Thyroid gland (tissue), 4 donors: ENCODE measurements at regions not wholly inside any gene's neighbourhood (a gene's known extent, or its start where the extent isn't known, plus 50 kb on each side); places are given as distances from the start of the nearest gene placed in this dataset.

Source experiments
- DNase-seq, 2 donors: peaks; one replicate each; pipeline ENCODE4 v3.0.0-alpha.2; 2019
- H3K27ac ChIP-seq, 3 donors: fragments of 200-600 bp; sonication (generic); 1 replicate in 2 of 3; 2 replicates in 1 of 3; pipeline ENCODE4 v1.5.1; 2016 to 2019; ENCODE audit warnings: mild to moderate bottlenecking in 1 of 3, moderate library complexity in 1 of 3
- H3K27me3 ChIP-seq: fragments of 200-600 bp; sonication (generic); one replicate; pipeline ENCODE4 v1.5.1; 2019
- H3K36me3 ChIP-seq, 2 donors: fragments of 200-600 bp; sonication (generic); one replicate each; pipeline ENCODE4 v1.5.1; 2016 to 2019
- H3K4me1 ChIP-seq, 2 donors: fragments of 200-600 bp; sonication (generic); one replicate each; pipeline ENCODE4 v1.5.1; 2017 to 2019
- H3K4me3 ChIP-seq, 3 donors: fragments of 200-600 bp; sonication (generic); replicated peaks in 1 of 3; 1 replicate in 2 of 3; 2 replicates in 1 of 3; pipeline ENCODE4 v1.5.1; 2016; ENCODE audit warnings: mild to moderate bottlenecking in 1 of 3
- H3K9me3 ChIP-seq: fragments of 200-600 bp; sonication (generic); one replicate; pipeline ENCODE4 v1.5.1; 2017
- CTCF ChIP-seq, 6 experiments: fragments of 200-600 bp in 3 of 6; fragments of 450-650 bp in 3 of 6; sonication (generic) in 3 of 6; IDR thresholded peaks; one replicate each; pipeline ENCODE4 v1.5.1; 2016 to 2019; ENCODE audit warnings: antibody characterized with exemption in 6 of 6, mild to moderate bottlenecking in 2 of 6, inconsistent platforms in 1 of 6, moderate library complexity in 1 of 6
- POLR2A ChIP-seq, 2 donors: fragments of 450-650 bp; IDR thresholded peaks; one replicate each; pipeline ENCODE4 v1.6.1; 2017; ENCODE audit warnings: antibody characterized with exemption in 2 of 2, mild to moderate bottlenecking in 2 of 2, moderate library complexity in 1 of 2
- WGBS, 2 donors: methylation state at CpG; one replicate each; pipeline ENCODE4 v1.1.5; 2017; 5-methylcytosine and 5-hydroxymethylcytosine counted together
- intact Hi-C: fragments of 100-400 bp; cut with DNase I; formaldehyde crosslinking; loops from one replicate; pipeline ENCODE4 v1.15.1; 2023

DNA sequence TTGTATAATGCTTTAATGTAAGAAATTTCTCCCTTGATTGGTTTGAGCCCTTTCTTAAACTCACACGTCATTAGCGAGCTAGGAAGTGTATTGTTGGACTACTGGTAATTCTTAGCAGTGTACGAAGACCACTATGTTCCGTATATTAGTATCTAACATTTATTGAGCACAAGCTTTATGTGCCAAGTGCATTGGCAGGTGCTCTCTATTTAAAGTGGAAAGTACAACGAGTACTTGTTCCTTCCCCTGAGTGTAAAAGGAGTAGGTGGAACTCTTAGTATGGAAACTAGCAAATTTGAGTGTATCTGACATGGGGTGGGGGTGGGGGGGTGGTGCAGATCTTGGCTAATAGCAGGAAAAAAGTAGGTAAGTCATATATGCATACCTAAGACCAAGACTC lies 594.7 kb downstream of the FGF9 start:
- H3K9me3 ChIP-seq = no peaks in the 10 kb centered on the region
- 73 to 74% methylated on average over 5 of the region's 5 CpGs for WGBS, 2 donors
- no peaks in the 10 kb centered on the region for H3K36me3 ChIP-seq
- H3K4me3 ChIP-seq = no peak overlapping the region
- no peak overlapping the region for H3K27ac ChIP-seq
- no peak for DNase-seq
- intact Hi-C loops = no loop called here
- TF ChIP-seq CTCF (IDR thresholded peaks at IDR 0.05) (no peak), POLR2A (IDR thresholded peaks at IDR 0.05) (no peak)
- no peaks in the 10 kb centered on the region for H3K4me1 ChIP-seq
- no peaks in the 10 kb centered on the region for H3K27me3 ChIP-seq

DNA sequence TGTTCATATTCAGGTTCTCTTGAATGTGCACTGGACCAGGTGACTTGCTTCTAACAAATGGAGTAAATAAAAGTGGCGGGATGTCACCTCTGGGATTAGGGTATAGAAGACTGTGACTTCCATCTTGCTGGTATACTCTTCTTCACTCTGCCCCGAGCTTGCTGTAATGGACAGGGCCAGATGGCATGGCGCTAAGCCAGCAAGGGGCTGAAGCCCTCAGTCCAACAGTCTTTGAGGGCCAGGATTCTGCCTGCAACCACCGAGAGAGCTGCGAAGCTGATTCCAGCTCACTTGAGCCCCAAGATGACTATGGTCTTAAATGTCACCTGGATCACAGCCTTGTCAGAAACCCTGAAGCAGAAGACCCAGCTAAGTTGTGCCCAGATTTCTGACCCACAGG lies 600.0 kb downstream of the FGF9 start:
- Histone ChIP-seq H3K9me3 (no peaks in the 10 kb centered on the region), H3K36me3 (no peaks in the 10 kb centered on the region), H3K27me3 (no peaks in the 10 kb centered on the region), H3K4me1 (no peaks in the 10 kb centered on the region), H3K27ac (no peak overlapping the region), H3K4me3 (no peak overlapping the region)
- intact Hi-C loops = no loop called here
- WGBS, 2 donors = 79 to 86% methylated on average over 5 of the region's 5 CpGs
- TF ChIP-seq CTCF (IDR thresholded peaks at IDR 0.05) (no peak), POLR2A (IDR thresholded peaks at IDR 0.05) (no peak)
- DNase-seq = no peak

GRCh38 chr13:22271903-22272302 lies 601.0 kb downstream of the FGF9 start:
- H3K27me3 ChIP-seq = no peaks in the 10 kb centered on the region
- TF ChIP-seq POLR2A (IDR thresholded peaks at IDR 0.05) (no peak), CTCF (IDR thresholded peaks at IDR 0.05) (no peak)
- H3K9me3 ChIP-seq = no peaks in the 10 kb centered on the region
- no peak for DNase-seq
- no peaks in the 10 kb centered on the region for H3K4me1 ChIP-seq
- intact Hi-C loops = no loop called here
- H3K27ac ChIP-seq = no peak overlapping the region
- no peak overlapping the region for H3K4me3 ChIP-seq
- 89 to 98% methylated on average over 2 of the region's 2 CpGs for WGBS, 2 donors
- no peaks in the 10 kb centered on the region for H3K36me3 ChIP-seq

- intact Hi-C loops = no loop called here
- no peaks in the 10 kb centered on the region for H3K9me3 ChIP-seq
- H3K4me1 ChIP-seq = no peaks in the 10 kb centered on the region
- DNase-seq = no peak
- no peak overlapping the region for H3K4me3 ChIP-seq
- TF ChIP-seq POLR2A (IDR thresholded peaks at IDR 0.05) = no peak
- TF ChIP-seq CTCF (IDR thresholded peaks at IDR 0.05) = no peak
- no peaks in the 10 kb centered on the region for H3K27me3 ChIP-seq
- H3K36me3 ChIP-seq = no peaks in the 10 kb centered on the region
- no peak overlapping the region for H3K27ac ChIP-seq
- WGBS, 2 donors = 91 to 92% methylated on average over 3 of the region's 3 CpGs
Measured at GRCh38 chr13:22275393-22275792, 604.5 kb downstream of the FGF9 start.

GRCh38 chr13:22276616-22277015 lies 605.7 kb downstream of the FGF9 start:
- intact Hi-C loops = no loop called here
- 32 to 38% methylated on average over 5 of the region's 5 CpGs for WGBS, 2 donors

More at GRCh38 chr13:22276616-22277015, 605.7 kb downstream of the FGF9 start:
- H3K4me1 ChIP-seq = no peaks in the 10 kb centered on the region
- no peaks in the 10 kb centered on the region for H3K36me3 ChIP-seq
- no peak overlapping the region for H3K27ac ChIP-seq
- H3K9me3 ChIP-seq = no peaks in the 10 kb centered on the region
- no peaks in the 10 kb centered on the region for H3K27me3 ChIP-seq
- no peak for DNase-seq
- H3K4me3 ChIP-seq = no peak overlapping the region
- TF ChIP-seq POLR2A (IDR thresholded peaks at IDR 0.05) (no peak), CTCF (IDR thresholded peaks at IDR 0.05) (no peak)
